Duodenal mucosa (tissue), 2 donors: ENCODE measurements at regions not wholly inside any gene's neighbourhood (a gene's known extent, or its start where the extent isn't known, plus 50 kb on each side); places are given as distances from the start of the nearest gene placed in this dataset.

Experiments used
- H3K27ac ChIP-seq: one replicate; pipeline ENCODE4 v1.7.0; 2013; ENCODE audit warnings: low read depth, low read length
- H3K27me3 ChIP-seq, 2 donors: one replicate each; pipeline ENCODE4 v1.7.0; 2013; ENCODE audit warnings: low read length in 2 of 2, control low read depth in 1 of 2; ENCODE audit not compliant: insufficient read depth in 2 of 2, control insufficient read depth in 1 of 2
- H3K36me3 ChIP-seq, 2 donors: one replicate each; pipeline ENCODE4 v1.7.0; 2013; ENCODE audit warnings: low read length in 2 of 2, control low read depth in 1 of 2; ENCODE audit not compliant: insufficient read depth in 2 of 2, control insufficient read depth in 1 of 2
- H3K4me1 ChIP-seq, 2 donors: one replicate each; pipeline ENCODE4 v1.7.0; 2013; ENCODE audit warnings: low read length in 2 of 2, control low read depth in 1 of 2; ENCODE audit not compliant: insufficient read depth in 2 of 2, control insufficient read depth in 1 of 2
- H3K4me3 ChIP-seq, 2 donors: one replicate each; pipeline ENCODE4 v1.7.0; 2013; ENCODE audit warnings: low read length in 2 of 2, low read depth in 1 of 2
- H3K9ac ChIP-seq, 2 donors: one replicate each; pipeline ENCODE4 v1.7.0; 2013; ENCODE audit warnings: low read length in 2 of 2, low read depth in 1 of 2
- H3K9me3 ChIP-seq, 2 donors: one replicate each; pipeline ENCODE4 v1.7.0; 2013; ENCODE audit warnings: low read length in 2 of 2, control low read depth in 1 of 2; ENCODE audit not compliant: control insufficient read depth in 1 of 2

- no peak overlapping the region for H3K4me3 ChIP-seq
- no peaks in the 10 kb centered on the region for H3K27me3 ChIP-seq
- peaks cover 7 to 12% of the 10 kb centered on the region in 2 donors for H3K4me1 ChIP-seq
- no peaks in the 10 kb centered on the region for H3K36me3 ChIP-seq
- no peaks in the 10 kb centered on the region for H3K9me3 ChIP-seq
- H3K27ac ChIP-seq: no peak overlapping the region
- no peak overlapping the region for H3K9ac ChIP-seq
Measured at GRCh38 chr4:74670583-74670982, 123.7 kb downstream of the BTC start.

GRCh38 chr4:74671080-74671698, 123.1 kb downstream of the BTC start:
- H3K36me3 ChIP-seq: no peaks in the 10 kb centered on the region
- H3K4me3 ChIP-seq: no peak overlapping the region
- no peak overlapping the region for H3K9ac ChIP-seq
- peaks cover 7 to 12% of the 10 kb centered on the region in 2 donors for H3K4me1 ChIP-seq
- H3K27ac ChIP-seq: no peak overlapping the region
- no peaks in the 10 kb centered on the region for H3K27me3 ChIP-seq
- H3K9me3 ChIP-seq: no peaks in the 10 kb centered on the region

DNA sequence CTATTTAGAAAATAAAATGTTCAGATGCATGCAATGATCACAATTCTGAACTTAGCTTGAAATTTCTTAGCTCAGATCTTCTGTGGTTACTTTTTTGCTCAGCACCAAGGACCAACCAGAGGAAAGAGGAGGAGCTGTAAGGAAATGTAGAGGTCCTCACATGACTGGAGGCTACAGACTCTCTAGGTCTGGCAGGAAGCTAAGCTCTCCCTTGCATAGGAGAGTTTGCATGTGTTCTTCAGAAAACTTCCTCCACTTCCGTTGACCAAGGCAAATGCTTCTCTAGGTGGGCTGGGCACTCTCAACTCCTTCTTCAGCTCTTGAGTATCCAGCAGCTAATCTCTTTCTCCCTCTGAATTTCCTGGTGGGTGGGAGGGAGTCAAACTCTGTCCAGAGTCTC, 119.6 kb downstream of the BTC start:
- H3K9me3 ChIP-seq: no peaks in the 10 kb centered on the region
- no peak overlapping the region for H3K27ac ChIP-seq
- H3K27me3 ChIP-seq: no peaks in the 10 kb centered on the region
- H3K4me3 ChIP-seq: no peak overlapping the region
- no peaks in the 10 kb centered on the region for H3K4me1 ChIP-seq
- H3K9ac ChIP-seq: no peak overlapping the region
- H3K36me3 ChIP-seq: no peaks in the 10 kb centered on the region

- H3K36me3 ChIP-seq: no peaks in the 10 kb centered on the region
- no peak overlapping the region for H3K9ac ChIP-seq
- no peaks in the 10 kb centered on the region for H3K27me3 ChIP-seq
- no peak overlapping the region for H3K27ac ChIP-seq
- no peak overlapping the region for H3K4me3 ChIP-seq
- H3K4me1 ChIP-seq: no peaks in the 10 kb centered on the region
- H3K9me3 ChIP-seq: no peaks in the 10 kb centered on the region
Measured at GRCh38 chr4:74675673-74676279, 118.5 kb downstream of the BTC start.

DNA sequence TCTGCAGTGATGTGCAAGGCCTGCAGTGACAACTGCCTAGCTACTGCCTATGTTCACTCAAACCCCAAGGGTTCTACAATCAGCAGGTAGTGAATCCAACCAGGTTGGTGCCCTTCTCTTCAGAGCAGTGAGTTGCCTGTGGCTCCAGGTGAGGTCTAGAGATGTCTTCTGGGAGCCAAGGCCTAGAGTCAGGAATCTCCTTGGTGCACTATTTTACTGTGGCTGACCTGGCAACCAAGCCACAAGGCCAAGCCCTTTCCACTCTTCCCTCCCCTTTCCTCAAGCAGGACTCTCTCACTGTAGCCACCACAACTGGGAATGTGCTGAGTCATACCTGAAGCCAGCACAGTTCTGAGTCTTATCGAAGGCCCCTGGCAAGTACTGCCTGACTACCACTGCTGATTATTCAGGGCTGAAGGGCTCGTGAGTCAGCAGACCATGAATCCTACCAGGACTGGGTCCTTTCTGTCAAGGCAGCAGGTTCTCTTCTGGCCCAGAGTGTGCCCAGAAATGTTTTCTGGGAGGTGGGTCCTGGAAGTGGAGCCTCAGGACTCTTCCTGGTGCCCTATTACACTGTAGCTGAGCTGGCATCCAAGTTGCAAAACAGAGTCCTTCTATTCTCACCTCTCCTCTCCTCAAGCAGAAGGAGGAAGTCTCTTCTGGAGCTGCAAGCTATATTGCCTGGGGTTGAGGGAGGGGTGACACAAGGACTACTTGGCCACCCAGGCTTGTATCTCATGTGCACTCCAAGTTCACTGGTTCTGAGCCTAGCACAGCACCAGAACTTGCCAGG, 111.6 kb downstream of the BTC start:
- Histone ChIP-seq H3K9ac (no peak overlapping the region), H3K36me3 (no peaks in the 10 kb centered on the region), H3K27ac (no peak overlapping the region), H3K4me3 (no peak overlapping the region), H3K9me3 (no peaks in the 10 kb centered on the region), H3K27me3 (no peaks in the 10 kb centered on the region), H3K4me1 (peaks cover 0 to 5% of the 10 kb centered on the region in 2 donors)

GRCh38 chr4:74692972-74693371, 101.4 kb downstream of the BTC start:
- Histone ChIP-seq H3K9ac (no peak overlapping the region), H3K4me3 (no peak overlapping the region), H3K27me3 (no peaks in the 10 kb centered on the region), H3K27ac (no peak overlapping the region), H3K9me3 (no peaks in the 10 kb centered on the region), H3K36me3 (no peaks in the 10 kb centered on the region), H3K4me1 (no peaks in the 10 kb centered on the region)
